Putamen (tissue), 1 donor: ENCODE measurements at regions not wholly inside any gene's neighbourhood (a gene's known extent, or its start where the extent isn't known, plus 50 kb on each side); places are given as distances from the start of the nearest gene placed in this dataset.
"Not testable (repeated sequence)": the region's sequence is repeated elsewhere in the genome, so short reads cannot be mapped to it uniquely, and the experiment has no call there.

Experiments used
- DNase-seq: peaks from one replicate; pipeline ENCODE4 v3.0.0-alpha.2; 2016; ENCODE audit warnings: low spot score

DNA sequence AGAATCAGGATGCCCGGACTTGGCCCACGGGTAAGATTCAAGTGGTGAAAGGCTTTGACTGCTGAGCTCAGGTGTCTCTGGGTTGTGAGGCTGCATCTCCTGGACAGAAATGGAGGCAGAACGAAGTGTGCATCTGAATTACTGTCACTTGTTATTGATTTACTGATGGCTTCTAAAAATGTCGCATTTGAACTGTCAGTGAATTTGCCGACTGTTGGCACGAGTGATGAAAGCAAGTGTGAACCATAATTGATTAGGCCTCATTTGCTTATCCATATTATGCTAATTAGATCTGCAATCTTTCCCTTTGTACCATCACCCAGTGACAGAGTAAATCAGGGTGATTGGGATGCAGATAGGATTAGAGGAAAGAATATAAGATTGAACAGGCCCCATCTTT is 252.4 kb downstream of the NUF2 start:
- no peak for DNase-seq

DNA sequence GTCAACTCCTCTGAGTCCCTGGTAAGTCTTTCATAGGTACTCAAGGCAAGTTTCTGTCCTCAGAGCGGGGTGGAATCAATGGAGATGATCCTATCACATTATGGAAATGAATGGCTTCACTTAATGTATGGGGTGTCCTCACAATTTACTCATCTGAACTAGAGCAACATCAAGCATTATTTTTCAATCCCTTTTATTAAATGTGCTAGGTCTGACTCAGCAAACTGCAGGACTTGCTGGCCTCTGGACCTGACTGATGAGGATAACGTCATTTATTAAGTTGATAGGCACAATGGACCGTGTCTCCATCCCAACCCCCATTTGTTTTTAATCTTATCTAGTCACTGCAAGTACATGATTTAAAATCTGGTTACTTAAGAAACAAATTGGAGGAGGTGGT is 259.2 kb downstream of the NUF2 start:
- no peak for DNase-seq

DNA sequence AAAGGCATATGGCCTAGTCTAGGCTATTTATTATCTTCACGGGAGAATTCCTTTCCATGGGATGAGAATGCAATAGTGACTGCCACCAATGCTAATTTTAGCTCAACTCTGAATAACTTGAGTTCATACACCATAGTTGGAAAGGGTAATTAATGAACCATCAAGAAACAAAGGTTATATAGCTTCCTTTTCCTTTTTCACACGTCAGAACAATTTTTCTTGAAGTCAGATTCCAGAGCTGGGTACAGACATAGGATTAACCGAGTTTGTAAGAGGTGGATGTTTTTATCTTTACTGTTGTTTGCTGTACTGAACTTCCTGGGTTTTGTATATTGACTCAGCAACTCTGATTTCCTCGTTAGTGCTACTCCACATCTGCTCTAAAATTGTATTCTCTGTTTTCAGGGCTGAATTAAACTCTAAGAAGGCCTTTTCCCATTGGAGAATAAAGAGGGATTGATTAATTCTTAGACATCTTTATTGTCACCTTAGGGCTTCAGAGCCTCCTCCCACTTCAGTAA is 262.0 kb downstream of the NUF2 start:
- DNase-seq = no peak

DNA sequence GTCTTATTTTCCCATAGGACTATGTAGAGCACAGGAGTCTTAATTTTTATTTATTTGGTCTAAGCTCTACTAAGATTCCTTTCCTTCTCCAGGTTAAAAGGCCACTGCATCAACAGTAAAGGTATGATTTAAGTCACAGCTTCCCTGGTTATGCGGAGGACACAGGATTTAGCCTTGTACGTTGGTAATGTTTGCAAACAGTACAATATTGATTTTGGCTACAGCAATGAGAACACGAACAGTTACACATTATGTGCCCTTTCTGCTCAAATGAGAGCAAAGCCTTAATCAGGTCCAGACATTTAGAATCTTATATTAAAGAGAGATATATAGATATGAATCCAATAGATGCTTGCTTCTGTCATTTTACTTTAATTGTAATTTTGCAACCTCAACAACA is 264.0 kb downstream of the NUF2 start:
- no peak for DNase-seq

DNA sequence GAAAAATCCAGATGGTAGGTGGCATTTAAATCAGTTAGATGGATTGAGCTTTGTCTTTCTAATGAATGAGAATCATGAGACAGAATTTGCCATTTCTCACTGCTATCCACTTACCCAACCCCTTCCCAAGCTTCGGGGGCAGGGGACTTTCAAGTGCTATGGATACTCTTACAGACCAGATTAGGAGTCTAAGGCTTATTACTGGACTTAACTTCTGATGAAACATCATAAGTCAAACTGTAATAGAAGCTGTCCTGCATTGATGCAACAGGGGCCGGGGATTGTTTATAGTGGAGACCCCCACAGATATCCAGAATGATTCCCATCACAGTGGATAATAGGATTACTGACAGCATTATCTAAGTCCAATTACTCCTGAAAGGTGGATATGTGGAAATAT is 267.0 kb downstream of the NUF2 start:
- DNase-seq = no peak

DNA sequence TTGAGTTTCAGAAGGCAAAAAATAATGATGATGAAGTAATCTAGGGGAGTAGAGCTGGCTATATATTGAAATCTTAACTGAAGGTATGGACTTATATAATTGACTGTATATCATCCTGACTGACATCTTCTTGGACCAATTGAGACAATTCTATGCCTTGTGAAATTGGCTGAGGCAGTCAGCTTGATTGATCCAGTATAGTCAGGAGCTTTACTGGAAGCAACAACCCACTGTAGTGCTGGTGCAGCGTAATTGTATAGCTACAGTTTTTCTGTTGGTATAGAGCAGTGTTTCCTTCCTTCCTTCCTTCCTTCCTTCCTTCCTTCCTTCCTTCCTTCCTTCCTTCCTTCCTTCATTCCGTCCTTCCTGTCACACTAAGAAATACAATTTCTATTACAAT is 268.0 kb downstream of the NUF2 start:
- no peak for DNase-seq

DNA sequence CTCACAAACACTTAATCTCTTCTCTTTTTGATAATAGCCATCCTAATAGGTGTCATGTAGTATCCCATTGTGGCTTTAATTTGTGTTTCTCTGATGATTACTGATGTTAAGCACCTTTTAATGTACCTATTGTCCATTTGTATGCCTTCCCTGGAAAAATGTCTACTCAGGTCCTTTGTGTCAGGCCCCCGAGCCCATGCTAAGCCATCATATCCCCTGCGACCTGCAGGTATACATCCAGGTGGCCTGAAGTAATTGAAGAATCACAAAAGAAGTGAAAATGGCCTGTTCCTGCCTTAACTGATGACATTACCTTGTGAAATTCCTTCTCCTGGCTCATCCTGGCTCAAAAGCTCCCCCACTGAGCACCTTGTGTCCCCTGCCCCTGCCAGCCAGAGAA is 269.4 kb downstream of the NUF2 start:
- not testable (repeated sequence) for DNase-seq

DNA sequence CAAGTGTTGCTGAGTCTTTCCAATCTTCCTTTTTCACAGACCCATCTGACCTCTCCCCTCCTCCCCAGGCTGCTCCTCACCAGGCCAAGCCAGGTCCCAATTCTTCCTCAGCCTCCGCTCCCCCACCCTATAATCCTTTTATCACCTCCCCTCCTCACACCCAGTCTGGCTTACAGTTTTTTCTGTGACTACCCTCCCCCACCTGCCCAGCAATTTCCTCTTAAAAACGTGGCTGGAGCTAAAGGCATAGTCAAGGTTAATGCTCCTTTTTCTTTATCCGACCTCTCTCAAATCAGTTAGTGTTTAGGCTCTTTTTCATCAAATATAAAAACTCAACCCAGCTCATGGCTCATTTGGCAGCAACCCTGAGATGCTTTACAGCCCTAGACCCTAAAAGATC is 270.9 kb downstream of the NUF2 start:
- DNase-seq = not testable (repeated sequence)

DNA sequence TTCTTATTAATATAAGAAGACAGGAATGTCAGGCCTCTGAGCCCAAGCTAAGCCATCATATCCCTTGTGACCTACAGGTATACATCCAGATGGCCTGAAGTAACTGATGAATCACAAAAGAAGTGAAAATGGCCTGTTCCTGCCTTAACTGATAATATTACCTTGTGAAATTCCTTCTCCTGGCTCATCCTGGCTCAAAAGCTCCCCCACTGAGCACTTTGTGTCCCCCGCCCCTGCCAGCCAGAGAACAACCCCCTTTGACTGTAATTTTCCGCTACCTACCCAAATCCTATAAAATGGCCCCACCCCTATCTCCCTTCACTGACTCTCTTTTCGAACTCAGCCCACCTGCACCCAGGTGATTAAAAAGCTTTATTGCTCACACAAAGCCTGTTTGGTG is 274.4 kb downstream of the NUF2 start:
- DNase-seq = not testable (repeated sequence)

DNA sequence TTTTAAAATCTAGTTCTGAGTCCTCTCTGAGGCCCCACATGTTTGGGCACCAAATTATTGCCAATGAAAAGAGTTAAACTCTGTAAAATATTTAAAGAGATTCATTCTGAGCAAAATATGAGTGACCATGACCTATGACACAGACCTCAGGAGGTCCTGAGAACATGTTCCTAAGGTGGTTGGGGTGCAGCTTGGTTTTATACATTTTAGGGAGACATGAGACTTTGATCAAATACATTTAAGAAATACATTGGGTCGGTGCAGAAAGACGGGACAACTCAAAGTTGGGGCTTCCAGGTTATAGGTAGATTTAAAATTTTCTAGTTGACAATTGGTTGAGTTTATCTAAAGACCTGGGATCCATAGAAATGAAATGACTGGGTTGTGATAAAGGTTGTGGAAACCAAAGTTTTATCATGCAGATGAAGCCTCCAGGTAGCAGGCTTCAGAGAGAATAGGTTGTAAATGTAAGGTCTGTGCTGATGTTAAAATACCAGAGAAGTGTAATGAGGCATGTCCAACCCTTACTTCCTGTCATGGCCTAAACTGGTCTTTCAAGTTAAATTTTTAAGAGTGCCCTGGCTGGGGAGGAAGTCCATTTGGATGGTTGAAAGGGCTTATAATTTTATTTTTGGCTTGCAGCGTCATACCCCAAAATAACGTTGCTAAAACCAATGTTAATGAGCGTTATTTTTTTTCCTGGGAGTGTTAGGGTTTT is 274.9 kb downstream of the NUF2 start:
- DNase-seq = no peak

DNA sequence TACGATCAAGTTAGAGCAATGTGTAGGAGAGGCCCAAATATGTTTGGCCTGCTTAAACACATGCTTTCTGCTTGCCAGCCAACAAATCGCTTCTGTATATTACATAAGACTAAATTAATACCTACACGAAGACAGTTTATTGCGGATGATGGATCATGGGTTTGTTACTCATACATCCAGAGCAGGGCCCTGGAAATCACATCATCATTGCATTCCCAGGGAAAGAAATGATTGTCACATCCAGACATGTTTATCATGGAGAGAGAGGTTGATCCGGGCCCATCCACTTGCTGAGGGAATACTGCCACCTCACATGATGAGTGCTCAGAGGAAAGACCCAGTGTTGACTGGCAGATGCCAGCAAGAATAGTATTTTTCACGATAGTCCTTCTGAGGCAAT is 282.6 kb downstream of the NUF2 start:
- DNase-seq = no peak

DNA sequence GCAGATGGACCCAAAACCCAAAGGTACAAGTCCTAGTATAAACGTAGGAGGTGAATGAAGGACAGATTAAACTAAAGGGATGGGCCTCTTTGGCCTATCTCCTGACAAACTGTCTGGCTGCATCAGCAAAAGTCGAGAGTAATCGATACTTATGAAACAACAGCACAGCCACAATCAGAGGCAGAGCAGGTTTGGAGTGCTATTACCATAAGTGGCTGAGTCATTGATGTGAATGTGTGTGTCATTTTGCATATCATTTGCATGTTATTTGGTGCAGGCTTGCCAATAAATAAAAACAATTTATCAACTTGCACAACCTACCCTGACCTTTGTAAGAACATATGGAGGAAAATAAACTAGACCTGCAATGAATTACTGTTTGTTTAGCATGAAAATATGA is 283.1 kb downstream of the NUF2 start:
- DNase-seq = no peak

DNA sequence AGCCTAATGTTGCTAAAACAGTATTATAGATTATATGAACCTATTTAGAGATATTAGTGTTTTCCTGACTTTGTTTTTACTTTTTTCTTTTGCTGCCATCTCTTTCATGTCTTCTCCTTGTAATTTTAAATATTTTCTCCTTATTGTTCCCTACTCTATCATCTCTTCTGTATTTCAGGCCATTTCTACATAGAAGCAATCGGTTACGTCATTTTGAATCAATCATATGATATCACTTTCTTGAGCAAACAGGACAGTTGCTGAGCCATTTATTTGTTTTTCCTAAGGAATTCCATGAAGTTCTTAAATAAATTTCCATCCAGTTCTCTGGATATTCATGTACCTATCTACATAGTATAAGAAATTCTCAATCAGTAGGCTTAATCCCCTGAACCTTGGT is 287.2 kb downstream of the NUF2 start:
- DNase-seq = no peak

DNA sequence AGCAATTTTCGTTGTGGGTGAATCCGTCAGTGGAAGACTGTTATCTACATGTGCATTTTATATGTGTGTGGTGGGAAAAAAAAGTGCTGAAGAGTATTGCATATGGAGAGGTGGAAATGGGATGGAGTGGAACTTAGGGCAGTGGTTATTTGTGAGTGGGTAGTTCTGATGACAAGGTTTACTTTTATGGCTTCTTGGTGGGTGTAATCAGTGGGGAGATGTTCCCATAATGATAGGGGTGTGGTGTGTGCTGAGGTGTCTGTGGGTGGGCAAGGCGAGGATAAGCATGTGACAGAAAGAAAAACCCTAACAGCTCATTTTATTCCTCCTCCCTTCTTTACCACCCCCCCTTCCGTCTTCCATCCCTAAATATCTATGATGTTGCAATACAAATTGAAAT is 288.1 kb downstream of the NUF2 start:
- no peak for DNase-seq

DNA sequence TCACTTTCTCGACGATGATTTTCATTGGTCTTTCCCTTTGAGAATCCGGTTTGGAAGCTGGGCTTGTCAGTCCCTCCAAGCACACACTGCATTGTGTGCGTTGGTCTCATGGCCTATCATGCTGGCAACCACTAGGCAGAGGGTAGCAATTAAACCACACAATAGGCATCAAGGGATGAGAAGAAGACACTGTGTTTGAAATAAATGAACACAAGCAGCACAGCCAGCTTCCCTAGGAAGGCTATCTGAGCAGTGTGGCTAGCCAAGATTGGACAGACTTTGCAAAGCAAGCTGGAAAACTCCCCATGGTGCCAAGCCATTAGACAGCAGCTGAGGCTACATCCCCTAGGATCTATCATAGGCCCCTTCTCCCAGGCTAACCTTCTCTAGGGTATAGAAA is 288.7 kb downstream of the NUF2 start:
- no peak for DNase-seq

DNA sequence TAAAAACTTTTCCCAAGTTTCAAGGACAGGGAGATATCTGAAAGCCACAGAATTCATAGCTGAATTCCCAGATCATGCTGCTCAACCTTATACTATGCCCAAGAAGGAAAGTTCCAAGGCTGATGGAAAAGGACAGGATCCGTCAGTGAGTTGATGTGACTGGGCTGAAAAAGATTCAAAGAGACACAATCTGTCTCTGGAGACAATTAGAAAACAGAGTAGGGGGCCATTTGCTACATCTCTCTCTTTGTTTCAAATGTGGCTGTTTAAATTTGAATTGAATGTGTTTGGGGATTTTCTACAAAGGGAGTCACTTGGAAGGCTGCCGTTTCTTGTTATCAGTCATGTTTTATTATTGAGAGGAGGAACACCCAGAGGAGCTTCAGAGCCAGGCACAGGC is 292.6 kb downstream of the NUF2 start:
- DNase-seq = no peak

DNA sequence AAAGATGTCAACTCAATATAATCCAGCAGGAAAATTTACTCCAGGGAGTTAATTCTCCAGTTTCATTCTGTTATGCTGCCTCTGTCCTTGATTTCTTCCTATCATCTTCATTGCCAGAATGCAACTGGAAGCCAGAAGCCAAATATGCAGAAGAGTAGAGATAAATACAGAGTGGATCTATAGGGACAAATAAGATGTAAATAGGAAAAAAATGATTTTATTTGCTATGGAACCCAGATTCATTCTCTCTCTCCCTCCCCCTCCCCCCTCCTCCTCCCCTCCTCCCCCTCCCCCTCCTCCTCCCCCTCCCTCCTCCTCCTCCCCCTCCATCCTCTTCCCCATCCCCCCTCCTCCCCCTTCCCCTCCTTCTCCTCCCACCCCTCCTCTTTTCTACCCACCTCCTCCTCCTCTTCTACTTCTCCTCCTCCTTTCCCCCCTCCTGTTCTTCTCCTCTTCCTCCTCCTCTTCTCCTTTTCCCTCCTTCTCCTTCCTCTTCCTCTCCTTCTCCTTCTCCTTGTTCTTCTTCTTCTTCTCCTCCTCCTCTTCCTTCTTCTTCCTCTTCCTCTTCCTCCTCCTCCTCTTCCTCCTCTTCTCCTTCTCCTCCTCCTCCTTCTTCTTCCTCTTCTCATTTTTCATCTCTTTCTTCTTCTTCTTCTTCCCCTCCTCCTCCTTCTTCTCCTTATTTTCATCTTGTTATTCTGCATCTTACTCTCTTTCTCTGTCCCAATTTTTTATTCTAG is 306.4 kb downstream of the NUF2 start:
- DNase-seq = no peak

DNA sequence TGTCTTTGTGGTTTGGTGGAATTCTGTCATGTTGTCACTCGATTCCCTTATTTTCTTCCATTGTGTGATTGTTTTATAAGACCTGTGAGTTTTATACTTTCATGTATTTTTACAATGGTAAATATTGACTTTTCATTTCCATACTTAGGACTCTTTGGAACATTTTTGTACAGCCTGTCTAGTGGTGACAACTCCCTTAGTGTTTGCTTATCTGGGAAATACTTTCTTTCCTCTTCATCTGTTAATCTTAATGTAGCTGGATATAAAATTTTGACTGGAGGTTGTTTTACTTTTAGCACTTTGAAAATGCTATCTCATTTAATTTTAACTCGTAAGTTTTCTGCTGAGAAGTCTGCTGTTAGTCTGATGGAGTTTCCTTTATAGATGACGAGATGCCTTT is 310.5 kb downstream of the NUF2 start:
- DNase-seq = no peak

DNA sequence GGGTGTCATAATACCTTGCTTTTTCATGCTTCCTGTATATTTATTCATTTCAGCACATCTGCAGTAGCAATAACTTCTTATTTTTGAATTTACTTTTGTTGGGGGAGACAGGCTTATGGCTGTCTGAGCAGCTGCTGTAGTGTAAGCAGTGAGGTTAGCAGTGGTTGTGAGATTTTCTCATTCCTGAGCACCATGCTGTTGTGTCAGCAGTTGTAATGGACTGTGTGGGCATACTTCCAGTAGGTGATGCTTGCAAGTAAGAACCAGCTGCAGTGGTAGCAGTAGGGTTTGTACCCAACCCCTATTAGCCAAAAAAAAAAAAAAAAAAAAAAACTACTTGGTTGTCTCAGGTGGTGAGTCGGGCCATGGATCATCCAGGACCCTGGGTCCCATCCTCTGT is 311.6 kb downstream of the NUF2 start:
- no peak for DNase-seq

DNA sequence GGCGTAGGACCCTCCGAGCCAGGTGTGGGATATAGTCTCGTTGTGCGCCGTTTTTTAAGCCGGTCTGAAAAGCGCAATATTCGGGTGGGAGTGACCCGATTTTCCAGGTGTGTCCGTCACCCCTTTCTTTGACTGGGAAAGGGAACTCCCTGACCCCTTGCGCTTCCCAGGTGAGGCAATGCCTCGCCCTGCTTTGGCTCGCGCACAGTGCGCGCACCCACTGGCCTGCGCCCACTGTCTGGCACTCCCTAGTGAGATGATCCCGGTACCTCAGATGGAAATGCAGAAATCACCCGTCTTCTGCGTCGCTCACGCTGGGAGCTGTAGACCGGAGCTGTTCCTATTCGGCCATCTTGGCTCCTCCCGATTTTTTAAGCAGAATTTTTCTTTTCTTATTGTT is 323.9 kb downstream of the NUF2 start:
- not testable (repeated sequence) for DNase-seq

DNA sequence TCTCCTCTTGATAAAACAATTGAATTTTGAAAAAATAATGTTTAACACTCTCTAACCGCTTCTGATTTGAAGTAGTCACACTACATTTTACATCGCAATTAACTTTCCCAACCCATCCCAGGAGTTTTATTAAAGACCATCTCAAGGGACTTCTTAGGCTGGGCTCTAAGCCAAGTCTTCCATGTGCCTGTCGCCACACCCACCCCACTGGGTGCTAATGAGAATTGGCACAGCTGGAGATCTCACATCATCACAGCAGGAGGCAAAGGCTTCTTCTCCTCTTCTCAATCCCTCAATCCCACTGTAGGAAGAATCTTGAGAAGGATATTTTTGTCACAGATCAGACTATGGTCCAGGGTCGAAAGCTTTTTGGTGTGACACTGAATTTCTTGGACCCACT is 328.9 kb downstream of the NUF2 start:
- no peak for DNase-seq

DNA sequence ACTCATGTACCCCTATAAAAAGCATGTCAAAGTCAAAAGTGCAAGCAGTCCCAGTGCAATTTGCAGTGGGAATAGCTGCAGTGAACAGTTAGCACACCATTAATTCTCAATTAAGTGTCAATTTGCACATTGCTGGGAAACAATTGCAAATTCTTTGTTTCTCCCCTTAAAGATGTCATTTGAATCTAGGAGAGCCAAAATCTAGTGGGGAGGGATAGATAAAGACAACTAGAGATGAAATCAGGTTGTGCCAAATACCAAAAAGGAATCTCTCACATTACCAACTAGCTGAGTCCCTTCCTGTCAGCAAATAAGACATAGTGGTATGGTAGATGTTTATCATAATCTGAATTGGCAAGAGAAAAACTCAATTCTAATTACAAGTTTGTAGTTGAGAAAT is 330.7 kb downstream of the NUF2 start:
- DNase-seq = no peak

DNA sequence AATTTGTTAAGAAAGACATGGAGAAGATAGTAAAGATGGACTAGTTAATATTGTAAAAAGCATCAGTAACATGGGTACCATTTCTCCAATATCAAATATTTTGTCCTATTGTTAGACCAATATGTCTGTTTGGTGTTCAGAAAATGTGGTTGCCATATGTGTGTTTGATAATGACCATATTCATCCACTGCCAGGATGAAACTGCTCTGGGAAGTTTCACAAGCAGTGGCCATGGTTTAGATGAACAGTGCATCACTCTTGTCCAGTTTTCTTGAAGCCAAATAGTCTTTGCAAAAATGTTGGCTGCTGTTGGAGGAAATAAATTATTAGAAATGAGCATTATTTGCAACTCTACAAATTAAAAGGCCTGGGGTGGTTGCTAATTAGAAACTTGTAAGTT is 333.8 kb downstream of the NUF2 start:
- DNase-seq = no peak
